A549 (cell line): ENCODE measurements at regions not wholly inside any gene's neighbourhood (a gene's known extent, or its start where the extent isn't known, plus 50 kb on each side); places are given as distances from the start of the nearest gene placed in this dataset.
A peak's percentile ranks its signal among the peaks of the same experiment; 100 is the strongest.

Experiments
- ATAC-seq, 2 experiments: fragments of 200-7000 bp in 1 of 2; fragments of >200 bp in 1 of 2; cut with Nextera tagmentation in 1 of 2; cut with Tn5 transposase in 1 of 2; 3 replicates each; pipeline versions ENCODE4 v1.8.0 to v1.9.1; 2018 to 2020; ENCODE audit warnings: mild to moderate bottlenecking in 1 of 2, moderate library complexity in 1 of 2
- CTCF ChIA-PET: fragments of 300-600 bp; sonication (Branson Sonifier 250); formaldehyde crosslinking; extraction: SDS; loops from one replicate; lab custom pipeline; 2021; ENCODE audit warnings: antibody characterized with exemption, inconsistent platforms; lab: Yijun Ruan, JAX
- POLR2A ChIA-PET: fragments of 350-600 bp; formaldehyde crosslinking; extraction: SDS; loops from one replicate; lab custom pipeline; 2021; ENCODE audit warnings: antibody characterized with exemption, inconsistent platforms; lab: Yijun Ruan, JAX
- DNase-seq, 2 experiments: peaks; one replicate each; pipeline versions ENCODE4 v3.0.0 to v3.0.0-alpha.2; 2011 to 2016; ENCODE audit warnings: low read depth in 1 of 2, low spot score in 1 of 2
- FAIRE-seq: peaks from 2 replicates; lab custom pipeline; 2011; peaks lifted over from hg19 to GRCh38; lab: Jason Lieb, UNC
- H3K27ac ChIP-seq, 2 experiments: fragments of >200 bp; sonication (Bioruptor Twin); formaldehyde crosslinking; 3 replicates each; pipeline ENCODE4 v1.5.1; 2016 to 2017
- H3K4me1 ChIP-seq: fragments of >200 bp; sonication (Bioruptor Twin); formaldehyde crosslinking; 3 replicates; pipeline ENCODE4 v1.6.1; 2016
- H3K4me2 ChIP-seq: fragments of >200 bp; sonication (Bioruptor Twin); formaldehyde crosslinking; 3 replicates; pipeline ENCODE4 v1.6.1; 2016
- H3K4me3 ChIP-seq: fragments of >200 bp; sonication (Bioruptor Twin); formaldehyde crosslinking; 3 replicates; pipeline ENCODE4 v1.5.1; 2016
- H3K9me3 ChIP-seq: fragments of >200 bp; sonication (Bioruptor Twin); formaldehyde crosslinking; 3 replicates; pipeline ENCODE4 v1.6.1; 2016
- BHLHE40 ChIP-seq: IDR thresholded peaks from 2 replicates; pipeline ENCODE4 v1.6.1; 2012; ENCODE audit warnings: low read depth, low read length, inconsistent platforms
- CBX2 ChIP-seq: fragments of 200-600 bp; sonication (generic); IDR thresholded peaks from 2 replicates; pipeline ENCODE4 v1.6.1; 2016; ENCODE audit warnings: low read depth, mild to moderate bottlenecking, borderline replicate concordance
- CEBPB ChIP-seq, 2 experiments: fragments of >200 bp in 1 of 2; sonication (Bioruptor Twin) in 1 of 2; formaldehyde crosslinking in 1 of 2; IDR thresholded peaks; 2 replicates each; pipeline ENCODE4 v1.6.1; 2012 to 2016
- CTCF ChIP-seq: fragments of >200 bp; sonication (Bioruptor Twin); formaldehyde crosslinking; IDR thresholded peaks from 3 replicates; pipeline ENCODE4 v1.5.1; 2016
- EP300 ChIP-seq, 2 experiments: fragments of >200 bp; sonication (Bioruptor Twin); formaldehyde crosslinking; IDR thresholded peaks; 2 replicates in 1 of 2; 3 replicates in 1 of 2; pipeline ENCODE4 v1.6.1; 2016 to 2017
- FOSL2 ChIP-seq, 2 experiments: fragments of 450-650 bp in 1 of 2; fragments of >200 bp in 1 of 2; sonication (Bioruptor Twin) in 1 of 2; formaldehyde crosslinking; IDR thresholded peaks; 2 replicates each; pipeline versions ENCODE4 v1.5.0 to v1.6.1; 2016 to 2020; ENCODE audit warnings: mild to moderate bottlenecking in 1 of 2, moderate library complexity in 1 of 2
- FOXS1 ChIP-seq: fragments of 250-450 bp; sonication (Bioruptor Pico); IDR thresholded peaks from 2 replicates; pipeline ENCODE4 v1.5.0; 2020; ENCODE audit warnings: mild to moderate bottlenecking, moderate library complexity
- GATA3 ChIP-seq: IDR thresholded peaks from 2 replicates; pipeline ENCODE4 v1.6.1; 2012; ENCODE audit warnings: borderline replicate concordance
- HEYL ChIP-seq: fragments of 250-450 bp; sonication (Bioruptor Pico); IDR thresholded peaks from 2 replicates; pipeline ENCODE4 v1.8.0; 2021; ENCODE audit warnings: mild to moderate bottlenecking, moderate library complexity
- HOXB5 ChIP-seq: fragments of 250-450 bp; sonication (Bioruptor Pico); IDR thresholded peaks from 2 replicates; pipeline ENCODE4 v1.5.0; 2020; ENCODE audit warnings: mild to moderate bottlenecking, moderate library complexity
- JUN ChIP-seq, 2 experiments: fragments of >200 bp; sonication (Bioruptor Twin); formaldehyde crosslinking; IDR thresholded peaks; 2 replicates in 1 of 2; 3 replicates in 1 of 2; pipeline ENCODE4 v1.6.1; 2016 to 2017
- JUNB ChIP-seq: fragments of >200 bp; sonication (Bioruptor Twin); formaldehyde crosslinking; IDR thresholded peaks from 2 replicates; pipeline ENCODE4 v1.6.1; 2016
- KDM5A ChIP-seq: fragments of 200-600 bp; sonication (generic); IDR thresholded peaks from 2 replicates; pipeline ENCODE4 v1.6.1; 2016; ENCODE audit warnings: antibody characterized with exemption, mild to moderate bottlenecking
- MAX ChIP-seq: IDR thresholded peaks from 2 replicates; pipeline ENCODE4 v1.6.1; 2012
- NPAS2 ChIP-seq: fragments of 250-450 bp; sonication (Bioruptor Pico); IDR thresholded peaks from 2 replicates; pipeline ENCODE4 v1.8.0; 2022; ENCODE audit warnings: mild to moderate bottlenecking, moderate library complexity, borderline replicate concordance
- PBX3 ChIP-seq: IDR thresholded peaks from 2 replicates; pipeline ENCODE4 v1.6.1; 2012
- PHF8 ChIP-seq: fragments of 200-600 bp; sonication (generic); IDR thresholded peaks from 2 replicates; pipeline ENCODE4 v1.6.1; 2016; ENCODE audit warnings: low read depth, mild to moderate bottlenecking, antibody characterized with exemption, moderate library complexity, borderline replicate concordance
- RAD21 ChIP-seq, 2 experiments: fragments of >200 bp in 1 of 2; sonication (Bioruptor Twin) in 1 of 2; formaldehyde crosslinking in 1 of 2; IDR thresholded peaks in 1 of 2; conservative IDR thresholded peaks in 1 of 2; 2 replicates in 1 of 2; 3 replicates in 1 of 2; pipeline ENCODE4 v1.6.1; 2012 to 2018; ENCODE audit warnings: inconsistent platforms in 1 of 2
- RCOR1 ChIP-seq: fragments of 150-350 bp; IDR thresholded peaks from 2 replicates; pipeline ENCODE4 v1.6.1; 2014; ENCODE audit warnings: antibody characterized with exemption, low read length, low read depth
- SMC3 ChIP-seq: fragments of >200 bp; sonication (Bioruptor Twin); formaldehyde crosslinking; IDR thresholded peaks from 3 replicates; pipeline ENCODE4 v1.6.1; 2018; ENCODE audit warnings: inconsistent platforms
- TP53 ChIP-seq: fragments of 250-450 bp; sonication (Bioruptor Pico); IDR thresholded peaks from 2 replicates; pipeline ENCODE4 v1.5.0; 2021; ENCODE audit warnings: mild to moderate bottlenecking, moderate library complexity
- ZC3H11A ChIP-seq: fragments of 450-650 bp; IDR thresholded peaks from 2 replicates; pipeline ENCODE4 v1.6.1; 2014; ENCODE audit warnings: antibody characterized with exemption, mild to moderate bottlenecking
- ZFP36 ChIP-seq: fragments of 450-650 bp; IDR thresholded peaks from 2 replicates; pipeline ENCODE4 v1.6.1; 2014; ENCODE audit warnings: borderline replicate concordance; ENCODE audit not compliant: partially characterized antibody
- ZNF302 ChIP-seq: fragments of 250-450 bp; sonication (Bioruptor Pico); IDR thresholded peaks from 2 replicates; pipeline ENCODE4 v1.9.0; 2021; ENCODE audit warnings: inconsistent platforms, mild to moderate bottlenecking, moderate library complexity
- ZSCAN20 ChIP-seq: fragments of 250-450 bp; sonication (Bioruptor Pico); IDR thresholded peaks from 2 replicates; pipeline ENCODE4 v1.8.0; 2022; ENCODE audit warnings: mild to moderate bottlenecking, moderate library complexity
- WGBS: methylation state at CpG from one replicate; pipeline ENCODE4 v1.1.6; 2017; ENCODE audit errors: missing lambda C conversion rate; 5-methylcytosine and 5-hydroxymethylcytosine counted together

GRCh38 chr2:234373060-234373459, 123.8 kb downstream of the ARL4C start:
- DNase-seq (peak in 1 of 2 experiments; percentile 39), FAIRE-seq (no peak), ATAC-seq (no peak)
- POLR2A ChIA-PET: no interaction called here
- Histone ChIP-seq H3K27ac (peak overlapping the region; percentile 76 to 95), H3K4me2 (peak overlapping the region; percentile 13; the same call in 1 of the 3 replicates), H3K4me3 (no peak overlapping the region), H3K4me1 (peaks cover 74% of the 10 kb centered on the region), H3K9me3 (no peaks in the 10 kb centered on the region)
- CTCF ChIA-PET: interaction anchor here (0.6 to 3.5 kb wide), 3 partner anchors 11 to 231 kb away, joined by 3 to 11 read pairs (median 4); no protein-coding TSS in a partner anchor
- WGBS: 50% methylated on average over 4 of the region's 4 CpGs
- TF ChIP-seq CTCF (no peak), TP53 (CRISPR knock-in tag) (no peak), HOXB5 (CRISPR knock-in tag) (no peak), ZC3H11A (no peak), RCOR1 (no peak), BHLHE40 (no peak), HEYL (CRISPR knock-in tag) (no peak), GATA3 (no peak), ZFP36 (no peak), MAX (no peak), KDM5A (no peak), NPAS2 (CRISPR knock-in tag) (no peak), ZSCAN20 (CRISPR knock-in tag) (no peak), FOXS1 (no peak)

GRCh38 chr2:234372506-234372905, 124.4 kb downstream of the ARL4C start:
- Histone ChIP-seq H3K4me1 (peaks cover 75% of the 10 kb centered on the region), H3K4me2 (peak overlapping the region; percentile 54), H3K4me3 (no peak overlapping the region), H3K27ac (peak overlapping the region; percentile 76 to 95), H3K9me3 (no peaks in the 10 kb centered on the region)
- ATAC-seq (no peak), FAIRE-seq (no peak), DNase-seq (no peak)
- POLR2A ChIA-PET: no interaction called here
- TF ChIP-seq CEBPB (IDR thresholded peaks at IDR 0.05) (0 out of 4 replicates have a peak, but pooled peaks have one; percentile 6 to 20), ZNF302 (no peak), FOSL2 (IDR thresholded peaks at IDR 0.05) (no peak), FOSL2 (CRISPR knock-in tag; IDR thresholded peaks at IDR 0.05) (peak; percentile 65)
- CTCF ChIA-PET: interaction anchor here (3.5 kb wide), 1 partner anchor 24 kb away, joined by 11 read pairs; no protein-coding TSS in a partner anchor
- 85% methylated on average over 2 of the region's 2 CpGs for WGBS

GRCh38 chr2:234368861-234369261, 128.0 kb downstream of the ARL4C start:
- ATAC-seq (peak; percentile 94 to 96), DNase-seq (peak; percentile 53 to 94), FAIRE-seq (peak; percentile 97)
- no peak for TF ChIP-seq HEYL (CRISPR knock-in tag)
- TF ChIP-seq PHF8: no peak
- no peak for TF ChIP-seq ZFP36
- peak; percentile 53 to 63; a peak in 3 of 5 replicates for TF ChIP-seq EP300 (IDR thresholded peaks at IDR 0.05)
- peak; percentile 44; the same call in 1 of the 2 replicates for TF ChIP-seq FOSL2 (IDR thresholded peaks at IDR 0.05)
- peak; percentile 71 for TF ChIP-seq FOSL2 (CRISPR knock-in tag; IDR thresholded peaks at IDR 0.05)
- TF ChIP-seq RAD21 (conservative IDR thresholded peaks at IDR 0.05 in 1 of 2, IDR thresholded peaks at IDR 0.05 in 1 of 2): peak; percentile 47; a peak in 4 of 5 replicates
- peak in 1 of 2 experiments; percentile 72; a peak in 1 of 4 replicates for TF ChIP-seq CEBPB (IDR thresholded peaks at IDR 0.05)
- no peak for TF ChIP-seq CBX2
- peak; percentile 59 to 66; a peak in 3 of 5 replicates for TF ChIP-seq JUN (IDR thresholded peaks at IDR 0.05)
- peak; percentile 54; the same call in 1 of the 2 replicates for TF ChIP-seq PBX3
- TF ChIP-seq SMC3: peak; percentile 37; the same call in 2 of the 3 replicates
- peak; percentile 82; the same call in 1 of the 2 replicates for TF ChIP-seq GATA3
- peak; percentile 72; the same call in 1 of the 2 replicates for TF ChIP-seq MAX
- peak; percentile 73 for TF ChIP-seq JUNB
- ChIA-PET POLR2A (interaction anchor here (0.5 to 1.4 kb wide), 6 partner anchors 52 to 128 kb away, joined by 3 to 11 read pairs (median 6); partner anchors contain the start of gene ARL4C), CTCF (interaction anchor here (0.7 to 1.7 kb wide), 6 partner anchors 23 to 132 kb away, joined by 3 to 8 read pairs (median 4); no protein-coding TSS in a partner anchor)
- H3K27ac ChIP-seq: peak overlapping the region; percentile 91 to 95
- 0% methylated on average over 1 of the region's 1 CpG for WGBS
- peaks cover 96% of the 10 kb centered on the region for H3K4me1 ChIP-seq
- H3K4me3 ChIP-seq: no peak overlapping the region
- H3K9me3 ChIP-seq: no peaks in the 10 kb centered on the region
- peak overlapping the region; percentile 62 for H3K4me2 ChIP-seq
